OCI-LY3 (cell line): ENCODE measurements at regions not wholly inside any gene's neighbourhood (a gene's known extent, or its start where the extent isn't known, plus 50 kb on each side); places are given as distances from the start of the nearest gene placed in this dataset.

Experiments
- H2AFZ ChIP-seq: fragments of 200-600, 300-600 bp; shearing (Covaris generic); 2 replicates; pipeline ENCODE4 v1.6.0; 2014; ENCODE audit warnings: antibody characterized with exemption, low read depth, low read length
- H3K27ac ChIP-seq: fragments of 200-600, 300-600 bp; sonication (generic); 2 replicates; pipeline ENCODE4 v1.5.1; 2014; ENCODE audit warnings: mild to moderate bottlenecking, low read length, moderate library complexity, mixed read lengths
- H3K27me3 ChIP-seq: fragments of 200-600, 300-600 bp; sonication (generic); 2 replicates; pipeline ENCODE4 v1.6.1; 2014; ENCODE audit warnings: low read depth, low read length, mixed read lengths
- H3K36me3 ChIP-seq: fragments of 200-600, 300-600 bp; sonication (generic); replicated peaks from 2 replicates; pipeline ENCODE3; 2014; ENCODE audit warnings: low read depth, low read length, mixed read lengths
- H3K4me1 ChIP-seq: fragments of 300-600, 200-600 bp; sonication (generic); 2 replicates; pipeline ENCODE4 v1.6.1; 2014; ENCODE audit warnings: low read length, mixed read lengths
- H3K4me2 ChIP-seq: fragments of 200-600, 300-600 bp; sonication (generic); 2 replicates; pipeline ENCODE4 v1.6.1; 2014; ENCODE audit warnings: low read length, mixed read lengths
- H3K4me3 ChIP-seq: fragments of 300-600, 200-600 bp; sonication (generic); 2 replicates; pipeline ENCODE4 v1.5.1; 2014; ENCODE audit warnings: antibody characterized with exemption, mild to moderate bottlenecking, low read length, moderate library complexity
- H3K79me2 ChIP-seq: fragments of 300-600, 200-600 bp; shearing (Covaris generic); 2 replicates; pipeline ENCODE4 v1.6.1; 2014; ENCODE audit warnings: mild to moderate bottlenecking, low read length, mixed read lengths
- H3K9ac ChIP-seq: fragments of 300-600, 200-600 bp; shearing (Covaris generic); 2 replicates; pipeline ENCODE4 v1.6.0; 2014; ENCODE audit warnings: mild to moderate bottlenecking, low read length, moderate library complexity
- H3K9me3 ChIP-seq: fragments of 200-600, 300-600 bp; shearing (Covaris generic); 2 replicates; pipeline ENCODE4 v1.6.1; 2014; ENCODE audit warnings: low read length, mixed read lengths; ENCODE audit not compliant: insufficient read depth
- H4K20me1 ChIP-seq: fragments of 200-600, 300-600 bp; sonication (generic); 2 replicates; pipeline ENCODE4 v1.6.1; 2016; ENCODE audit warnings: low read length, mixed read lengths; ENCODE audit not compliant: insufficient read depth
- EZH2phosphoT487 ChIP-seq: fragments of 200-600 bp; shearing (Covaris generic); IDR thresholded peaks from 2 replicates; pipeline ENCODE4 v1.6.1; 2018; ENCODE audit warnings: antibody characterized with exemption, mixed run types, low read depth
- TF ChIP-seq, protein P1 (sequence below): fragments of 200-600, 300-600 bp; sonication (generic); IDR thresholded peaks from 2 replicates; pipeline ENCODE4 v1.5.1; 2014; ENCODE audit warnings: antibody characterized with exemption, low read length, low read depth

GRCh38 chr2:30095402-30095801 lies 51.4 kb upstream of the YPEL5 start:
- H3K4me2 ChIP-seq: no peak overlapping the region
- H4K20me1 ChIP-seq: no peaks in the 10 kb centered on the region
- H3K9me3 ChIP-seq: no peaks in the 10 kb centered on the region
- H3K27ac ChIP-seq: no peak overlapping the region
- H3K4me1 ChIP-seq: peaks cover 4% of the 10 kb centered on the region; the same call in 1 of the 2 replicates
- no peak overlapping the region for H3K4me3 ChIP-seq
- peaks cover 59% of the 10 kb centered on the region for H3K27me3 ChIP-seq
- H3K9ac ChIP-seq: no peak overlapping the region
- H3K79me2 ChIP-seq: no peaks in the 10 kb centered on the region
- no peaks in the 10 kb centered on the region for H3K36me3 ChIP-seq
- H2AFZ ChIP-seq: no peak overlapping the region
- TF ChIP-seq, protein P1, sequence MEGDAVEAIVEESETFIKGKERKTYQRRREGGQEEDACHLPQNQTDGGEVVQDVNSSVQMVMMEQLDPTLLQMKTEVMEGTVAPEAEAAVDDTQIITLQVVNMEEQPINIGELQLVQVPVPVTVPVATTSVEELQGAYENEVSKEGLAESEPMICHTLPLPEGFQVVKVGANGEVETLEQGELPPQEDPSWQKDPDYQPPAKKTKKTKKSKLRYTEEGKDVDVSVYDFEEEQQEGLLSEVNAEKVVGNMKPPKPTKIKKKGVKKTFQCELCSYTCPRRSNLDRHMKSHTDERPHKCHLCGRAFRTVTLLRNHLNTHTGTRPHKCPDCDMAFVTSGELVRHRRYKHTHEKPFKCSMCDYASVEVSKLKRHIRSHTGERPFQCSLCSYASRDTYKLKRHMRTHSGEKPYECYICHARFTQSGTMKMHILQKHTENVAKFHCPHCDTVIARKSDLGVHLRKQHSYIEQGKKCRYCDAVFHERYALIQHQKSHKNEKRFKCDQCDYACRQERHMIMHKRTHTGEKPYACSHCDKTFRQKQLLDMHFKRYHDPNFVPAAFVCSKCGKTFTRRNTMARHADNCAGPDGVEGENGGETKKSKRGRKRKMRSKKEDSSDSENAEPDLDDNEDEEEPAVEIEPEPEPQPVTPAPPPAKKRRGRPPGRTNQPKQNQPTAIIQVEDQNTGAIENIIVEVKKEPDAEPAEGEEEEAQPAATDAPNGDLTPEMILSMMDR: no peak
- no peak for TF ChIP-seq EZH2phosphoT487

DNA sequence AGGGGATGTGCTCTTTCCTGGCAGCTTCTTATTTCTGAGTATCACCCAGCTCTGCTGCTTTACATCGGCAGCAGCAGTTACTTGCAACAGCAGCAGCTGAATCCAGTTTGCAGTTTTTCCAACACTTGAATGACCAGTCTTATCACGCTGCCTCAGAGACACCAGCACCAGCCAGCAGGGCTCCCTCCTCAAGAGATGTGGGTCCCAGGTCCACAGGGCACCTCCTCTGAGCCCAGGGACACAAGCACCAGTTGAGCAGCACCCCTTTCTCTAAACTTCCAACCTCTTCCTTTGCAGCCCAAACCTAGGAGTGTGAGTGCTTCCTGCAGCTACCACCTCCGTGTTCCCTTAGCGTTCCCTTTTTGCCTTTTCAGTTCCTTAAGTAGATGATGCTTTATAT lies 50.4 kb upstream of the YPEL5 start:
- Histone ChIP-seq H3K4me3 (no peak overlapping the region), H3K79me2 (no peaks in the 10 kb centered on the region), H2AFZ (no peak overlapping the region), H4K20me1 (no peaks in the 10 kb centered on the region), H3K27ac (no peak overlapping the region), H3K36me3 (no peaks in the 10 kb centered on the region), H3K9ac (no peak overlapping the region), H3K4me2 (no peak overlapping the region), H3K9me3 (no peaks in the 10 kb centered on the region), H3K4me1 (no peaks in the 10 kb centered on the region), H3K27me3 (peaks cover 58% of the 10 kb centered on the region)
- no peak for TF ChIP-seq EZH2phosphoT487
- TF ChIP-seq, protein P1: no peak
